WTC11 (cell line): ENCODE measurements at regions not wholly inside any gene's neighbourhood (a gene's known extent, or its start where the extent isn't known, plus 50 kb on each side); places are given as distances from the start of the nearest gene placed in this dataset.

ENCODE experiments used
- ATAC-seq: fragments of 200-7000 bp; cut with Tn5 transposase; 2 replicates; pipeline ENCODE4 v1.10.0; 2021; ENCODE audit warnings: mild to moderate bottlenecking, moderate library complexity
- CTCF ChIA-PET: fragments of 300-600 bp; sonication (Branson Sonifier 250); formaldehyde crosslinking; loops from one replicate; lab custom pipeline; 2021; ENCODE audit warnings: antibody characterized with exemption; lab: Charles Lee
- POLR2A ChIA-PET: fragments of 350-600 bp; sonication (Branson Sonifier 250); formaldehyde crosslinking; loops from one replicate; lab custom pipeline; 2021; ENCODE audit warnings: antibody characterized with exemption; lab: Charles Lee
- DNase-seq: peaks from one replicate; pipeline ENCODE4 v3.0.0; 2021; ENCODE audit warnings: low spot score
- H3K27ac Mint-ChIP-seq: 2 replicates; pipeline ENCODE4 v1.8.0; 2021; ENCODE audit warnings: mixed read lengths
- H3K27me3 Mint-ChIP-seq: 2 replicates; pipeline ENCODE4 v1.8.0; 2021; ENCODE audit warnings: low read depth, mild to moderate bottlenecking, moderate library complexity, mixed read lengths
- H3K36me3 Mint-ChIP-seq: 2 replicates; pipeline ENCODE4 v1.8.0; 2021; ENCODE audit warnings: mixed read lengths
- H3K4me1 Mint-ChIP-seq: 2 replicates; pipeline ENCODE4 v1.8.0; 2022; ENCODE audit warnings: mixed read lengths
- H3K4me3 Mint-ChIP-seq: 2 replicates; pipeline ENCODE4 v1.8.0; 2021; ENCODE audit warnings: mild to moderate bottlenecking, moderate library complexity, mixed read lengths
- H3K9me3 Mint-ChIP-seq: 2 replicates; pipeline ENCODE4 v1.8.0; 2021; ENCODE audit warnings: mixed read lengths
- CBFB ChIP-seq: sonication (generic); formaldehyde crosslinking; IDR thresholded peaks from 2 replicates; pipeline ENCODE4 v1.8.1; 2022; ENCODE audit warnings: mild to moderate bottlenecking, low read depth, missing genetic modification reagents
- CREM ChIP-seq: sonication (generic); formaldehyde crosslinking; IDR thresholded peaks from 2 replicates; pipeline ENCODE4 v1.8.1; 2022; ENCODE audit warnings: mild to moderate bottlenecking, missing genetic modification reagents, moderate library complexity
- ESRRA ChIP-seq: sonication (generic); formaldehyde crosslinking; IDR thresholded peaks from 2 replicates; pipeline ENCODE4 v1.8.1; 2022; ENCODE audit warnings: mild to moderate bottlenecking, missing genetic modification reagents, borderline replicate concordance
- FOXP1 ChIP-seq: sonication (generic); formaldehyde crosslinking; IDR thresholded peaks from 2 replicates; pipeline ENCODE4 v1.8.0; 2022; ENCODE audit warnings: missing genetic modification reagents, mild to moderate bottlenecking, moderate library complexity, borderline replicate concordance
- GRHL2 ChIP-seq: fragments of 250-450 bp; sonication (Bioruptor Pico); IDR thresholded peaks from 2 replicates; pipeline ENCODE4 v1.8.0; 2022; ENCODE audit warnings: mild to moderate bottlenecking, moderate library complexity; ENCODE audit not compliant: insufficient replicate concordance, severe bottlenecking
- GTF2I ChIP-seq: fragments of 250-450 bp; sonication (Bioruptor Pico); conservative IDR thresholded peaks from 2 replicates; pipeline ENCODE4 v1.4.0; 2021; ENCODE audit warnings: mild to moderate bottlenecking
- NFYB ChIP-seq: sonication (generic); formaldehyde crosslinking; conservative IDR thresholded peaks from 2 replicates; pipeline ENCODE4 v1.8.0; 2022; ENCODE audit warnings: low read depth, missing genetic modification reagents
- NR1H2 ChIP-seq: sonication (generic); formaldehyde crosslinking; IDR thresholded peaks from 2 replicates; pipeline ENCODE4 v1.9.0; 2021; ENCODE audit warnings: mild to moderate bottlenecking, moderate library complexity, missing genetic modification reagents
- NR3C1 ChIP-seq: sonication (generic); formaldehyde crosslinking; conservative IDR thresholded peaks from 2 replicates; pipeline ENCODE4 v1.8.1; 2023; ENCODE audit warnings: low read depth, mild to moderate bottlenecking, missing genetic modification reagents
- TEAD4 ChIP-seq: sonication (generic); formaldehyde crosslinking; IDR thresholded peaks from 2 replicates; pipeline ENCODE4 v1.8.0; 2022; ENCODE audit warnings: mild to moderate bottlenecking, missing genetic modification reagents
- TP53 ChIP-seq: sonication (generic); formaldehyde crosslinking; IDR thresholded peaks from 2 replicates; pipeline ENCODE4 v1.8.1; 2023; ENCODE audit warnings: mild to moderate bottlenecking, missing genetic modification reagents
- ZNF671 ChIP-seq: fragments of 250-450 bp; sonication (Bioruptor Pico); IDR thresholded peaks from 2 replicates; pipeline ENCODE4 v1.8.0; 2021; ENCODE audit warnings: mild to moderate bottlenecking
- TF ChIP-seq, protein P1 (sequence below): fragments of 200-600 bp; IDR thresholded peaks from 2 replicates; pipeline ENCODE4 v1.8.0; 2022; ENCODE audit warnings: antibody characterized with exemption
- TF ChIP-seq, protein P2 (sequence below): sonication (generic); formaldehyde crosslinking; IDR thresholded peaks from 2 replicates; pipeline ENCODE4 v1.8.0; 2022; ENCODE audit warnings: mild to moderate bottlenecking, missing genetic modification reagents
- TF ChIP-seq, protein P3 (sequence below): sonication (generic); formaldehyde crosslinking; IDR thresholded peaks from 2 replicates; pipeline ENCODE4 v1.8.1; 2023; ENCODE audit warnings: mild to moderate bottlenecking, missing genetic modification reagents, borderline replicate concordance
- TF ChIP-seq, protein P4 (sequence below): sonication (generic); formaldehyde crosslinking; IDR thresholded peaks from 2 replicates; pipeline ENCODE4 v1.8.1; 2022; ENCODE audit warnings: low read depth, missing genetic modification reagents, borderline replicate concordance
- TF ChIP-seq, protein P5 (sequence below): sonication (generic); formaldehyde crosslinking; IDR thresholded peaks from 2 replicates; pipeline ENCODE4 v1.8.1; 2023; ENCODE audit warnings: mild to moderate bottlenecking, missing genetic modification reagents, moderate library complexity
- TF ChIP-seq, protein P6 (sequence below): sonication (generic); formaldehyde crosslinking; IDR thresholded peaks from 2 replicates; pipeline ENCODE4 v1.8.1; 2023; ENCODE audit warnings: mild to moderate bottlenecking, missing genetic modification reagents
- TF ChIP-seq, protein P7 (sequence below): sonication (generic); formaldehyde crosslinking; IDR thresholded peaks from 2 replicates; pipeline ENCODE4 v1.8.1; 2022; ENCODE audit warnings: low read depth, mild to moderate bottlenecking, moderate library complexity, missing genetic modification reagents, borderline replicate concordance
- TF ChIP-seq, protein P8 (sequence below): sonication (generic); formaldehyde crosslinking; IDR thresholded peaks from 2 replicates; pipeline ENCODE4 v1.8.1; 2023; ENCODE audit warnings: mild to moderate bottlenecking, moderate library complexity, missing genetic modification reagents

DNA sequence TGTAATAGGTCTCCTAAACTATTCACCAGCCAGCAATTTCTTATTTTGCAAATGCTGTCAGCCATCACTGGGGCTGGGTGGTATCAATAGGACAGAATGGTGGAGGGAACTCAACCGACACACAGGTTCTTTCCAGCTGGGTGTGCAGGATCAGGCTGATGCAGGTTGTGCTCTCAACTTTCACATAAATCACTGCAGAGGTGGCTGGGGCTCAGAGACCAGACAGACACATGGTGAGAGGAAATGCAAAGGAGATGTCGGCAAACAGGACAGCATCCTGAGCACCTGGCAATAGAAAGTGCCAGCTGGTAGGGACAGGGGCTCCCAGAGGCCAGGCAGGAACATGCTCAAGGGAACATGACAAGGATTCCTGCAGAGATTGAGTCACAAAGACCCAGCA lies 254.9 kb downstream of the SOD2 start (continued):
- TF ChIP-seq NR1H2 (CRISPR knock-in tag) (no peak), TP53 (no peak), ESRRA (CRISPR knock-in tag) (no peak)
- TF ChIP-seq, all 79 proteins: peak for 0

DNA sequence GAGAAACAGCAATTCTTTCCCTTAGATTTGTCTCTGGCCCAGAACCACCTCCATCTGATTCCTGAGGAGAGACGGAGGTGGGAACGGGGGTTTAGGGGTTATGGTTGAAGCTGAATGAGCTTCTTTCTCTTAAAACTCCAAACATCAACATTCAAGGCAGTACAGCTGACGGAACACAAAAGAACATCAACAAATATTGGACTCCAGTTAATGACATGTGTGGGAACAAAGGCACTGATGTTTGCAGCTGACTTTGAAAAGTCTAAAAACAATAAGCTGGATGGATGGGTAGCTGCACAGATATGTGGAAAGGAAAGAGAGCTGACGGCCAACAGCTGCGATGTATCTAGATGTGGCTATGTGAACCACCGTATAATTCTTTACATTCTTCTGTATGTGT lies 256.5 kb downstream of the SOD2 start:
- Mint-ChIP-seq H3K4me3 (no peak overlapping the region), H3K27ac (no peak overlapping the region), H3K9me3 (peaks cover 32% of the 10 kb centered on the region), H3K4me1 (peaks cover 7% of the 10 kb centered on the region; the same call in 1 of the 2 replicates), H3K27me3 (peaks cover 12% of the 10 kb centered on the region), H3K36me3 (peaks cover 11% of the 10 kb centered on the region)
- CTCF ChIA-PET, result interaction anchor here (1.2 kb wide), 1 partner anchor 218 kb away, joined by 3 read pairs; no protein-coding TSS in a partner anchor
- TF ChIP-seq, protein P1, sequence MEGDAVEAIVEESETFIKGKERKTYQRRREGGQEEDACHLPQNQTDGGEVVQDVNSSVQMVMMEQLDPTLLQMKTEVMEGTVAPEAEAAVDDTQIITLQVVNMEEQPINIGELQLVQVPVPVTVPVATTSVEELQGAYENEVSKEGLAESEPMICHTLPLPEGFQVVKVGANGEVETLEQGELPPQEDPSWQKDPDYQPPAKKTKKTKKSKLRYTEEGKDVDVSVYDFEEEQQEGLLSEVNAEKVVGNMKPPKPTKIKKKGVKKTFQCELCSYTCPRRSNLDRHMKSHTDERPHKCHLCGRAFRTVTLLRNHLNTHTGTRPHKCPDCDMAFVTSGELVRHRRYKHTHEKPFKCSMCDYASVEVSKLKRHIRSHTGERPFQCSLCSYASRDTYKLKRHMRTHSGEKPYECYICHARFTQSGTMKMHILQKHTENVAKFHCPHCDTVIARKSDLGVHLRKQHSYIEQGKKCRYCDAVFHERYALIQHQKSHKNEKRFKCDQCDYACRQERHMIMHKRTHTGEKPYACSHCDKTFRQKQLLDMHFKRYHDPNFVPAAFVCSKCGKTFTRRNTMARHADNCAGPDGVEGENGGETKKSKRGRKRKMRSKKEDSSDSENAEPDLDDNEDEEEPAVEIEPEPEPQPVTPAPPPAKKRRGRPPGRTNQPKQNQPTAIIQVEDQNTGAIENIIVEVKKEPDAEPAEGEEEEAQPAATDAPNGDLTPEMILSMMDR, result no peak
- TF ChIP-seq TEAD4 (CRISPR knock-in tag), result no peak
- TF ChIP-seq, protein P2, sequence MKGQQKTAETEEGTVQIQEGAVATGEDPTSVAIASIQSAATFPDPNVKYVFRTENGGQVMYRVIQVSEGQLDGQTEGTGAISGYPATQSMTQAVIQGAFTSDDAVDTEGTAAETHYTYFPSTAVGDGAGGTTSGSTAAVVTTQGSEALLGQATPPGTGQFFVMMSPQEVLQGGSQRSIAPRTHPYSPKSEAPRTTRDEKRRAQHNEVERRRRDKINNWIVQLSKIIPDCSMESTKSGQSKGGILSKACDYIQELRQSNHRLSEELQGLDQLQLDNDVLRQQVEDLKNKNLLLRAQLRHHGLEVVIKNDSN (CRISPR knock-in tag), result no peak
- TF ChIP-seq, protein P3, sequence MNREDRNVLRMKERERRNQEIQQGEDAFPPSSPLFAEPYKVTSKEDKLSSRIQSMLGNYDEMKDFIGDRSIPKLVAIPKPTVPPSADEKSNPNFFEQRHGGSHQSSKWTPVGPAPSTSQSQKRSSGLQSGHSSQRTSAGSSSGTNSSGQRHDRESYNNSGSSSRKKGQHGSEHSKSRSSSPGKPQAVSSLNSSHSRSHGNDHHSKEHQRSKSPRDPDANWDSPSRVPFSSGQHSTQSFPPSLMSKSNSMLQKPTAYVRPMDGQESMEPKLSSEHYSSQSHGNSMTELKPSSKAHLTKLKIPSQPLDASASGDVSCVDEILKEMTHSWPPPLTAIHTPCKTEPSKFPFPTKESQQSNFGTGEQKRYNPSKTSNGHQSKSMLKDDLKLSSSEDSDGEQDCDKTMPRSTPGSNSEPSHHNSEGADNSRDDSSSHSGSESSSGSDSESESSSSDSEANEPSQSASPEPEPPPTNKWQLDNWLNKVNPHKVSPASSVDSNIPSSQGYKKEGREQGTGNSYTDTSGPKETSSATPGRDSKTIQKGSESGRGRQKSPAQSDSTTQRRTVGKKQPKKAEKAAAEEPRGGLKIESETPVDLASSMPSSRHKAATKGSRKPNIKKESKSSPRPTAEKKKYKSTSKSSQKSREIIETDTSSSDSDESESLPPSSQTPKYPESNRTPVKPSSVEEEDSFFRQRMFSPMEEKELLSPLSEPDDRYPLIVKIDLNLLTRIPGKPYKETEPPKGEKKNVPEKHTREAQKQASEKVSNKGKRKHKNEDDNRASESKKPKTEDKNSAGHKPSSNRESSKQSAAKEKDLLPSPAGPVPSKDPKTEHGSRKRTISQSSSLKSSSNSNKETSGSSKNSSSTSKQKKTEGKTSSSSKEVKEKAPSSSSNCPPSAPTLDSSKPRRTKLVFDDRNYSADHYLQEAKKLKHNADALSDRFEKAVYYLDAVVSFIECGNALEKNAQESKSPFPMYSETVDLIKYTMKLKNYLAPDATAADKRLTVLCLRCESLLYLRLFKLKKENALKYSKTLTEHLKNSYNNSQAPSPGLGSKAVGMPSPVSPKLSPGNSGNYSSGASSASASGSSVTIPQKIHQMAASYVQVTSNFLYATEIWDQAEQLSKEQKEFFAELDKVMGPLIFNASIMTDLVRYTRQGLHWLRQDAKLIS (CRISPR knock-in tag), result no peak
- TF ChIP-seq CREM (CRISPR knock-in tag), result no peak
- TF ChIP-seq, protein P4, sequence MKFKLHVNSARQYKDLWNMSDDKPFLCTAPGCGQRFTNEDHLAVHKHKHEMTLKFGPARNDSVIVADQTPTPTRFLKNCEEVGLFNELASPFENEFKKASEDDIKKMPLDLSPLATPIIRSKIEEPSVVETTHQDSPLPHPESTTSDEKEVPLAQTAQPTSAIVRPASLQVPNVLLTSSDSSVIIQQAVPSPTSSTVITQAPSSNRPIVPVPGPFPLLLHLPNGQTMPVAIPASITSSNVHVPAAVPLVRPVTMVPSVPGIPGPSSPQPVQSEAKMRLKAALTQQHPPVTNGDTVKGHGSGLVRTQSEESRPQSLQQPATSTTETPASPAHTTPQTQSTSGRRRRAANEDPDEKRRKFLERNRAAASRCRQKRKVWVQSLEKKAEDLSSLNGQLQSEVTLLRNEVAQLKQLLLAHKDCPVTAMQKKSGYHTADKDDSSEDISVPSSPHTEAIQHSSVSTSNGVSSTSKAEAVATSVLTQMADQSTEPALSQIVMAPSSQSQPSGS (CRISPR knock-in tag), result no peak
- TF ChIP-seq GRHL2 (CRISPR knock-in tag), result no peak
- TF ChIP-seq, protein P5, sequence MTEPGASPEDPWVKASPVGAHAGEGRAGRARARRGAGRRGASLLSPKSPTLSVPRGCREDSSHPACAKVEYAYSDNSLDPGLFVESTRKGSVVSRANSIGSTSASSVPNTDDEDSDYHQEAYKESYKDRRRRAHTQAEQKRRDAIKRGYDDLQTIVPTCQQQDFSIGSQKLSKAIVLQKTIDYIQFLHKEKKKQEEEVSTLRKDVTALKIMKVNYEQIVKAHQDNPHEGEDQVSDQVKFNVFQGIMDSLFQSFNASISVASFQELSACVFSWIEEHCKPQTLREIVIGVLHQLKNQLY (CRISPR knock-in tag), result no peak
- TF ChIP-seq NR3C1 (CRISPR knock-in tag), result no peak
- POLR2A ChIA-PET, result no interaction called here
- ATAC-seq (no peak), DNase-seq (no peak)

DNA sequence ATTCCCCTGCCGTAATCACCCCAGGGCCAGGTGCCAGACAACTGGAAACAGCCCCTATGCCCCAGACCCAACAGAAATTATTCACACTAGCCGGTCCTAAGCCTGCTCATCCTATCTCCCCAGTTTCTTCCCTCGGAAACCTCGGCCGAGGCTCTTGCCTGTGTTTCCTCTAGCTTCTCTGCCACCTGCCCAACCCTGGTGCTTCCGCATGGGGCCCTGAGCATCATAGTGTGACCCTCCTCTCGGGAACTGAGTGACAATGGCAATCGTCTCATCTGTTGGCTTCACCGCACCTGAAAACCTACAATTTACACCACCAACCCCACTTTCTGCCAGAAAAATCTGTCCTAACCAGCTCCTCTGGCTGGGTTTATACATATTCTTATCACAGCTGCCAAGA lies 257.3 kb downstream of the SOD2 start:
- ATAC-seq (no peak), DNase-seq (no peak)
- POLR2A ChIA-PET, result no interaction called here
- Mint-ChIP-seq H3K4me3 (no peak overlapping the region), H3K27me3 (peaks cover 17% of the 10 kb centered on the region), H3K4me1 (peaks cover 7% of the 10 kb centered on the region; the same call in 1 of the 2 replicates), H3K9me3 (peaks cover 37% of the 10 kb centered on the region), H3K36me3 (peaks cover 11% of the 10 kb centered on the region), H3K27ac (no peak overlapping the region)
- CTCF ChIA-PET, result interaction anchor here (1.2 kb wide), 1 partner anchor 219 kb away, joined by 3 read pairs; no protein-coding TSS in a partner anchor
- TF ChIP-seq NFYB, result no peak
- TF ChIP-seq CBFB, result no peak
- TF ChIP-seq, protein P6, sequence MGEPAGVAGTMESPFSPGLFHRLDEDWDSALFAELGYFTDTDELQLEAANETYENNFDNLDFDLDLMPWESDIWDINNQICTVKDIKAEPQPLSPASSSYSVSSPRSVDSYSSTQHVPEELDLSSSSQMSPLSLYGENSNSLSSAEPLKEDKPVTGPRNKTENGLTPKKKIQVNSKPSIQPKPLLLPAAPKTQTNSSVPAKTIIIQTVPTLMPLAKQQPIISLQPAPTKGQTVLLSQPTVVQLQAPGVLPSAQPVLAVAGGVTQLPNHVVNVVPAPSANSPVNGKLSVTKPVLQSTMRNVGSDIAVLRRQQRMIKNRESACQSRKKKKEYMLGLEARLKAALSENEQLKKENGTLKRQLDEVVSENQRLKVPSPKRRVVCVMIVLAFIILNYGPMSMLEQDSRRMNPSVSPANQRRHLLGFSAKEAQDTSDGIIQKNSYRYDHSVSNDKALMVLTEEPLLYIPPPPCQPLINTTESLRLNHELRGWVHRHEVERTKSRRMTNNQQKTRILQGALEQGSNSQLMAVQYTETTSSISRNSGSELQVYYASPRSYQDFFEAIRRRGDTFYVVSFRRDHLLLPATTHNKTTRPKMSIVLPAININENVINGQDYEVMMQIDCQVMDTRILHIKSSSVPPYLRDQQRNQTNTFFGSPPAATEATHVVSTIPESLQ (CRISPR knock-in tag), result no peak
- TF ChIP-seq GTF2I (CRISPR knock-in tag), result no peak
- no peak for TF ChIP-seq FOXP1 (CRISPR knock-in tag)
- TF ChIP-seq, protein P7, sequence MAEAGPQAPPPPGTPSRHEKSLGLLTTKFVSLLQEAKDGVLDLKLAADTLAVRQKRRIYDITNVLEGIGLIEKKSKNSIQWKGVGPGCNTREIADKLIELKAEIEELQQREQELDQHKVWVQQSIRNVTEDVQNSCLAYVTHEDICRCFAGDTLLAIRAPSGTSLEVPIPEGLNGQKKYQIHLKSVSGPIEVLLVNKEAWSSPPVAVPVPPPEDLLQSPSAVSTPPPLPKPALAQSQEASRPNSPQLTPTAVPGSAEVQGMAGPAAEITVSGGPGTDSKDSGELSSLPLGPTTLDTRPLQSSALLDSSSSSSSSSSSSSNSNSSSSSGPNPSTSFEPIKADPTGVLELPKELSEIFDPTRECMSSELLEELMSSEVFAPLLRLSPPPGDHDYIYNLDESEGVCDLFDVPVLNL, result no peak
- TF ChIP-seq, protein P8, sequence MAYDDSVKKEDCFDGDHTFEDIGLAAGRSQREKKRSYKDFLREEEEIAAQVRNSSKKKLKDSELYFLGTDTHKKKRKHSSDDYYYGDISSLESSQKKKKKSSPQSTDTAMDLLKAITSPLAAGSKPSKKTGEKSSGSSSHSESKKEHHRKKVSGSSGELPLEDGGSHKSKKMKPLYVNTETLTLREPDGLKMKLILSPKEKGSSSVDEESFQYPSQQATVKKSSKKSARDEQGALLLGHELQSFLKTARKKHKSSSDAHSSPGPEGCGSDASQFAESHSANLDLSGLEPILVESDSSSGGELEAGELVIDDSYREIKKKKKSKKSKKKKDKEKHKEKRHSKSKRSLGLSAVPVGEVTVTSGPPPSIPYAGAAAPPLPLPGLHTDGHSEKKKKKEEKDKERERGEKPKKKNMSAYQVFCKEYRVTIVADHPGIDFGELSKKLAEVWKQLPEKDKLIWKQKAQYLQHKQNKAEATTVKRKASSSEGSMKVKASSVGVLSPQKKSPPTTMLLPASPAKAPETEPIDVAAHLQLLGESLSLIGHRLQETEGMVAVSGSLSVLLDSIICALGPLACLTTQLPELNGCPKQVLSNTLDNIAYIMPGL, result no peak
- TF ChIP-seq ZNF671 (CRISPR knock-in tag), result no peak
